Stimulated activated CD8-positive, alpha-beta memory T cell treated with anti-CD3 and anti-CD28 coated beads, Interleukin-12 subunit alpha, Interleukin-12 subunit beta, amount 100 ng/mL, for 1 hour (primary cell): ENCODE measurements at regions not wholly inside any gene's neighbourhood (a gene's known extent, or its start where the extent isn't known, plus 50 kb on each side); places are given as distances from the start of the nearest gene placed in this dataset.
"Not testable (repeated sequence)": the region's sequence is repeated elsewhere in the genome, so short reads cannot be mapped to it uniquely, and the experiment has no call there.

Source experiments
- DNase-seq: peaks from one replicate; pipeline ENCODE4 v3.0.0-alpha.2; 2020; ENCODE audit warnings: low read depth

DNA sequence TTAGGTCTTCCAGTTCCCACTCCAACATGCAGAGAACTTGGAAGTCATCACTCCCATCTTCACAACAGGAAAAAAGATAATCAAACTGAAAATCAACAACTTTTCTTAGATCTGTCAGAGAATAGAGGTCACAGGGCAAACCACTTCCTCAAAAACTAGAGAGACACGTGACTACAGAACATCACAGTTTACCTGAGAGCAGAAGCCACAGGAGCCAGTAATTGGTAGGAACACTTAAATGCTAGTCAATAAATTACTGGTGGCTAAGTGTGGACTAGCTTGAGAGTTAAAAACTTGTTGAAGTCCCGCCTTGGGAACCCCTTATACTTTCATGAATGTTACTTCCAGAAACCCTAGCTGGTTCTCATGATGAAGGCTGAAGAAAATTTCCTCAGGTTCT is 81.1 kb downstream of the THSD1 start:
- not testable (repeated sequence) for DNase-seq

DNA sequence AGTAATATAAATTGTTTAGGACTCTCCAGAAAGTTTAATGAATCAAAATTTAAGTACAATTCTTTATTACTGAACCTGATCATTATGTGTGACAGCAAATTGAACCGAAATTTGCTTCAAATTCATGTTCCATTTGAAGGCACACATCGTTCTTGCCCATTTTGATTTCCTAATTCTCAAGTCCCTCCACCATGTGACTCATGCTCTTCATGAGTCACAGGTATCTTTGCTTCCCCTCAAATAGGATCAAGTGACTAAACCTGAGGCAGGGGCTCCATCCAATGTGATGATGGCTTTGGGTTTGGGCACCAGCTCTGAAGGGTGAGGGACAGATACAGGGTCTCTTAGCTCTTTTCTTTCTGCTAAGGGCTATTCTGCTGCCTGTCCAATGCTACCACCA is 86.1 kb downstream of the THSD1 start:
- no peak for DNase-seq

DNA sequence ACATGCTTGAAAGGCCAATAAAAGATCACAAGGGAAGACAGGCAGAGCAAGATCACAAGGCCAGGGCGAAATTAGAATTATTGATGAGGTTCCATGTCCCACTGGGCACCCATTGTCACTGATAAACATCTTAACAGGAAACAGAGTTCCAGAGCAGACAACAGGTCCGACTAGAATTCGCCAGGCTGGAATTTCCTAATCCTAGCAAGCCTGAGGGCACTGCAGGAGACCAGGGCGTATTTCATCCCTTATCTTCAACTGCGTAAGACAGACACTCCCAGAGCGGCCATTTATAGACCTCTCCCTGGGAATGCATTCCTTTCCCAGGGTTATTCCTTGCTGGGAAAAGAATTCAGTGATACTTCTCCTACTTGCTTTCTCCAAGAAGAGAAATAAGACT is 96.1 kb downstream of the THSD1 start:
- DNase-seq, result not testable (repeated sequence)

DNA sequence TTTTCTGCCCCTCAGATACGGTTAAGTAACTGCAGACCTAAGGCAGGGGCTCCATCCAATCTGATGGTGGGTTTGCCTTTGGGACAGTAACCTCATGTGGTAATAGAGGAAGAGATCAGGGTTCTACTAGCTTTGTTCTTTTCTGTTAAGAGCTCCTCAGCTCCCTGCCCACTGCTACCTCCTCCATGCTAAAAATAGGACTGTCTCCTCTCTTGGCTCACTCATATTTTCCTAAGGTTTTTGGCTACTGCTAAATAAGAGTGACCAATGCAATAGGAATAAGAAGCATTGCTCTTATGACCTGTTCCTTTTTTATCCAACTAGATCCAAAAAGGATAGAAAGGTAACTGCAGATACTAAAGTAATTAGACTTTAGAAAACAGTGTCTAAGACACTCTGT is 99.6 kb downstream of the THSD1 start:
- DNase-seq, result not testable (repeated sequence)

DNA sequence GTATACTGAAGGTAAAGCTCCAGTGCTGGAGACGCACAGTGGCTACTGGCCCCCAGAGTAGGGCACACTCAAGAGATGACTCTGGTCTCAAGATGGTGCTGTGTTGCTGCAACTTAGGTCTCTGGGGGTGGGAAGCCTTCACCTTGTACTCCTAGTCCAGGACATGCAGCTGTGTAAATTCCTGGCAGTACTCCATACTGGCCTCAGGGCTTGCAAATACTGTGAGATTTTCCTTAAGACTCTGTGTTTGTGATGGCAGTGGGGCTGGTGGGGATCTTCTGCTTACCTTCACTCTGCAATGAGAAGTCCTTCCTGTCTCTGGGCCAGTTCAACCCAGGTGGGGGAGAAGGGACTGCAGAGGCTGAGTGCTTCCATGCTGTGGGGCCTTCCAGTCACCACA is 102.9 kb downstream of the THSD1 start:
- DNase-seq, result not testable (repeated sequence)

GRCh38 chr13:52302688-52303087 is 103.3 kb downstream of the THSD1 start:
- not testable (repeated sequence) for DNase-seq

- not testable (repeated sequence) for DNase-seq
Observed at GRCh38 chr13:52301810-52302400, 104.1 kb downstream of the THSD1 start.

GRCh38 chr13:52298079-52298661 is 107.8 kb downstream of the THSD1 start:
- DNase-seq, result not testable (repeated sequence)

DNA sequence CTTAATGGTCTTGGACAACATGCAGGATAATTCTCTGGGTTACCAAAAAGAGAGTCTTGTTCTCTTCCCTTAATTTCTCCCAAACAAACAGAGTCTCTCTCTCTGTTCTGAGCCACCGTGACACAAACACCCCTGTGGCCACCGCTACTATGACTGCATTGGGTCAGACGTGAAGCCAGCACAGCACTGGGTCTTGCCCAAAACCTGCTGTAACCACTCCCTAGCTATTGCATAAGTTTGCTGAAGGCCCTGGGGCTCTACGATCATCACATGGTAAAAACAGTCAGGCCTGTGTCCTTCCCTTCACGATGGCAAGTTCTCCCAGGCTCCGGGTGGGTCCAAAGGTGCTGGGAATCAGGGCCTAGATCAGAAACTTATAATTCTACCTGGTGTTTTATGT is 117.1 kb downstream of the THSD1 start:
- not testable (repeated sequence) for DNase-seq

DNA sequence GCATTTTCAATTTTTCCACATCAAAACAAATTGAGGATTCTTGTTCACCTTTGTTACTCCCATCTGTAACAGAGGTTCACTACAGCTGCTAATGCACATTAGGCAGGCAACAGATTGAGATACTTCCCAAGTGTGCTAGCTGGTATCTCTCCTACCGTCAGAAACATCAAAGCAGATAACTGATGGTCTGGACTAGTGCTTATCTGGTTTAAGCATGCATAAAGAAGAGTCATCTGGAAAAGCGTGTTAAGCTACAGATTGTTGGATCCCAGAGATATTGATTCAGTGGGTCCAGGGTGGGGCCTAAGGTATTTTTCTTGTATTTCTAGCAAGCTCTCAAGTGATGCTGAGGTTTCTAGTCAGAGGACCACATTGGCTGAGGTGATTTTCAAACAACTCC is 122.0 kb upstream of the NEK3 start:
- not testable (repeated sequence) for DNase-seq

- DNase-seq, result not testable (repeated sequence)
Observed at GRCh38 chr13:52279408-52279807, 120.0 kb upstream of the NEK3 start.

- DNase-seq, result not testable (repeated sequence)
Observed at GRCh38 chr13:52254299-52254698, 94.9 kb upstream of the NEK3 start.

DNA sequence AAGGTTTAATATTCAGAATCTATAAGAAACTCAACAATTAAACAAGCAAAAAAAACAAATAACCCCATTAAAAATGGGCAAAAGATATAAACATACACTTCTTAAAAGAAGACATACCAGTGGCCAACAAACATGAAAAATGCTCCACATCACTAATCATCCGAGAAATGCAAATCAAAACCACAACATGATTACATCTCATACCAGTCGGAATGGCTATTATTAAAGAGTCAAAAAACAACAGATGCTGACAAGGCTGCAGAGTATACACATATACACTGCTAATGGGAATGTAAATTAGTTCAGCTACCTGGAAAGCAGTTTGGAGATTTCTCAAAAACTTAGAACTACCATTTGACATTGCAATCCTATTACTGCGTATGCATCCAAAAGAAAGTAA is 81.4 kb upstream of the NEK3 start:
- not testable (repeated sequence) for DNase-seq

- peak; percentile 3 for DNase-seq
Observed at GRCh38 chr13:52235900-52236595, 76.7 kb upstream of the NEK3 start.

DNA sequence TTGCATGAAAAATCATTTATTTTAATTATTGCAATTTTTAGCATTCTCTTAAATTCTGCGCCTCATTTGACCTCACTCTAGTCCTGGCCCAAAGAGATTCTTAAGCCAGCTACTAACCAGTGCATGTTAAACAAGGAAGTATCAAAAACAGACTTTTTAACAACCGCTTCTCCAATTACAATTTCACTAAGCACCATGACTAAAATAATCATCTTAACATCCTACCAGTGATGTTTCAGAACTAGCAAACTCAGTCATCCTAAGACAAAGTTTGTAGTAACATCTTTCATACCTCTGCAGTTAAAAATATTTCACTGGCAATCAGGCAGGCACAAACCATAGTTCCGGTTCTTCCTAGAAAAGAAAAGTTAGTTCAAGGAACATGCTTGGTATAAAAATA is 75.5 kb upstream of the NEK3 start:
- DNase-seq, result not testable (repeated sequence)

DNA sequence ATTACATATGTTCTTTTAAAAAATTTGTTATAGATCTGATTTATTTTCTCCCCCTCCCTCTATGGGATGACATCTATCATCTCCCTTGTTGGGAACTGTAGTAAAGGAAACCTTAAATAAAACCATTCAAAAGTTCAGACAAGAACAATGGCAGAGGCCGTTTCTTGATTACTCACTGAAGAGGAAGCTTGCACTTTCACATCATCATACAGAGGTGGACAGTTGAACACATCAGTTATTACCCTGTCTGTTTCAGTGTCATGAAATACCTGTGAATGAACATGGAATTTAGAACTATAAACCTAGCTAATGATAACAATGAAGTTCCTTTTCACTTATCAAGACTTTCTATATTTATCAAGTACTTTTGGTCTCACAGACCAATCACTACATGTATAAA is 63.7 kb upstream of the NEK3 start:
- not testable (repeated sequence) for DNase-seq

GRCh38 chr13:52213920-52214319 is 54.5 kb upstream of the NEK3 start:
- not testable (repeated sequence) for DNase-seq

DNA sequence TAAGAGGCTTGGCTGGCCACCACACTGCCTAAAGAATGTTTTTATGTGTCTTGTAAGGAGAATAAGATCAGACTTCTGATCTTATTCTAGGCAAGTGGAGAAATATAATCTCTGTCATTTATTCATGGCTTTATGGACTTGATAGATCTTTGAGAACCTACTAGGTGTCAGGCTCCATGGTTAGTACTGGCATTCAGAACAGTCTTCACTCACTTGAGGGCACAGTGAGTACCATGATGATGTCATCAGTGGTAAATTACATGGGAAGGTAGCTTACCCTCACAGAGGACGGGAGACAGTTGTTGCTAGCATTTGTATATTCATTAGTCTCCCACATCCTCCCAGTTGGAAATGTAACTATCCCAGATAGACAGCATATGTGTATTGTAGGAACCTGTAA is 53.5 kb upstream of the NEK3 start:
- not testable (repeated sequence) for DNase-seq

- not testable (repeated sequence) for DNase-seq
Observed at GRCh38 chr13:52211416-52211776, 52.0 kb upstream of the NEK3 start.

DNA sequence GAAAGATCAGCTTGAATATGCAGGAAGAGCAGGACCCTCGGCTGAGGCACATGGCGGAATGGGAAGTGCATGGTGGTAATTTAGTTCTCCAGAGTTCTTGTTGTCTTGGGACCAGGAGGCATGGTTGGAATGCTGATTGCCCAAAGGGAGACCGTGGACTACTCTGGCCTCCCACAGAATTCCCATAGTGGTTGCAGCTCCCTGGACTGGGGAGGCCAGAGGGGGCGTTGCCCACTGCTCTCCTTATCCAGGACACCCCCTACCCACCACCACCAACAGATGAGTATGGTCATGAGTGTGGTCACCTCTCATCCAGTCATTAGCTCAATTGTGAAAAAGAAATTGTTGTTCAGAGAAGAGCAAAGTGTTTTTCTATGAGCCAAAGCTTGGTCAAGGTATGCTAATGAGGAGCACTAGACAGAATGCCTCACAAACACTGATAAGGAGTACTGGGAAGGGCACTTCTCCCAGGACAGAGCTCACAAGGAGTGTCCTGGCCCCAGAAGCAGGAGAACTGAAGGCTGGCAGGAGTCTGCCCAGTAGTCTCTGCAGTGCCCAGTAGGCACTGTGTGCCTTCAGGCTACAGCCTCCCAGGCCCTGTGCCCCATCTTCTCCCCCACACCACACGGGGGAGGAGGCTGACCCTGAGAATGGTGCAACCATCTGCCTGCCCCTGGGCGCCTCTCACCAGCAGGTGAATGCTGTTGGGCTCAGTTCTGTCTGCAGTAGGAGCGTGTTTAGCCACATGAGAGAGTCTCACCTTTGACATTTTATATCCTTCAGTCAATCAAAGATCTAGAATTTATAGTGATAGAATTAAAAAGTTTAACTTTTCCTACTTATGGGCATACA is 51.4 kb upstream of the NEK3 start:
- not testable (repeated sequence) for DNase-seq
